PFSK-1 (cell line): ENCODE measurements at regions not wholly inside any gene's neighbourhood (a gene's known extent, or its start where the extent isn't known, plus 50 kb on each side); places are given as distances from the start of the nearest gene placed in this dataset.

Source experiments
- POLR2AphosphoS5 ChIP-seq: IDR thresholded peaks from 2 replicates; pipeline ENCODE4 v1.6.1; 2012; ENCODE audit warnings: low read depth, mild to moderate bottlenecking, control low read depth, low read length, moderate library complexity
- SIN3A ChIP-seq: IDR thresholded peaks from 2 replicates; pipeline ENCODE4 v1.6.1; 2012; ENCODE audit warnings: mild to moderate bottlenecking, low read length, moderate library complexity, borderline replicate concordance; ENCODE audit not compliant: insufficient read depth
- TAF1 ChIP-seq: IDR thresholded peaks from 2 replicates; pipeline ENCODE4 v1.6.1; 2012; ENCODE audit warnings: low read length, control low read depth, borderline replicate concordance; ENCODE audit not compliant: insufficient read depth

DNA sequence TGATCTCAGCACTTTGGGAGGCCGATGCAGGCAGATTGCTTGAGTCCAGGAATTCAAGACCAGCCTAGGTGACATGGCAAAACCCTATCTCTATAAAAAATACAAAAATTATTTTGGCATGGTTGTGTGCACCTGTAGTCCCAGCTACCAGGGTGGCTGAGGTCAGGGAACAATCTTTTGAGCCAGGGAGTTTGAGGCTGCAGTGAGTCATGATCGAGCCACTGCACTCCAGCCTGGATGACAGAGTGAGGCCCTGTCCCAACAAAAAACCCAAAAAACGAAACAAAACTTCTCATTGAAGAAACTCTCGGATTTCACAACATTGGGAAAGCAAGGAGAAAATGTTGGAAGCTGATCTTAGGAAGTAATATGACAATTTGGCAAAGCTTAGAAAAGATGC, 317.3 kb upstream of the MGAT5 start:
- TF ChIP-seq SIN3A (no peak), TAF1 (no peak), POLR2AphosphoS5 (no peak)
